Heart right ventricle (tissue), 16 donors: ENCODE measurements at regions not wholly inside any gene's neighbourhood (a gene's known extent, or its start where the extent isn't known, plus 50 kb on each side); places are given as distances from the start of the nearest gene placed in this dataset.

Source experiments
- ATAC-seq, 8 donors: fragments of 200-7000 bp; cut with Tn5 transposase; one replicate each; pipeline ENCODE4 v1.9.1; 2020; ENCODE audit warnings: mild to moderate bottlenecking in 8 of 8, moderate library complexity in 8 of 8, moderate number of reproducible peaks in 1 of 8
- DNase-seq, 2 donors: peaks; one replicate each; pipeline ENCODE4 v3.0.0-alpha.2; 2020
- H3K27ac ChIP-seq, 10 donors: fragments of 200-600 bp; sonication (generic) in 2 of 10; one replicate each; pipeline versions ENCODE4 v1.5.0 to v1.8.0; 2020 to 2022; ENCODE audit warnings: mild to moderate bottlenecking in 3 of 10
- H3K27me3 ChIP-seq, 7 donors: fragments of 200-600 bp; one replicate each; pipeline ENCODE4 v1.8.0; 2021 to 2022; ENCODE audit warnings: mild to moderate bottlenecking in 2 of 7
- H3K36me3 ChIP-seq, 9 donors: fragments of 200-600 bp; sonication (generic) in 1 of 9; one replicate each; pipeline versions ENCODE4 v1.5.0 to v1.8.0; 2020 to 2022; ENCODE audit warnings: mild to moderate bottlenecking in 2 of 9
- H3K4me1 ChIP-seq, 9 donors: fragments of 200-600 bp; sonication (generic) in 1 of 9; one replicate each; pipeline versions ENCODE4 v1.5.0 to v1.8.0; 2020 to 2022; ENCODE audit warnings: mild to moderate bottlenecking in 4 of 9
- H3K4me3 ChIP-seq, 10 donors: fragments of 200-600 bp; sonication (generic) in 2 of 10; one replicate each; pipeline versions ENCODE4 v1.5.0 to v1.8.0; 2020 to 2022; ENCODE audit warnings: mild to moderate bottlenecking in 7 of 10, moderate library complexity in 2 of 10
- H3K9me3 ChIP-seq, 11 donors: fragments of 200-600 bp in 10 of 11; sonication (generic) in 2 of 11; one replicate each; pipeline versions ENCODE4 v1.5.0 to v1.8.0; 2013 to 2022; ENCODE audit warnings: mild to moderate bottlenecking in 2 of 11, control low read depth in 1 of 11, moderate library complexity in 1 of 11
- CTCF ChIP-seq, 9 donors: fragments of 200-600 bp; sonication (generic) in 2 of 9; IDR thresholded peaks; one replicate each; pipeline versions ENCODE4 v1.5.0 to v1.8.0; 2021 to 2022; ENCODE audit warnings: antibody characterized with exemption in 9 of 9, mild to moderate bottlenecking in 5 of 9, moderate library complexity in 1 of 9
- WGBS, 2 donors: extraction: QIAGEN DNeasy Blood & Tissue Kit; methylation state at CpG; one replicate each; pipeline ENCODE4 v1.1.7; 2013; ENCODE audit warnings: inconsistent platforms in 1 of 2; 5-methylcytosine and 5-hydroxymethylcytosine counted together
- intact Hi-C, 10 donors: fragments of 100-400 bp; cut with DNase I; formaldehyde crosslinking; loops; one replicate each; pipeline versions ENCODE4 v1.11.1 to v1.14.2; 2022
- donor health status: Arrhythmogenic right ventricular cardiomyopathy.
- donor health status: ischemic (EF 13 %, LVEDD 7.1; RV severe dilation, severe dysfunction).
- donor health status: healthy with polysubstance abuse.
- donor health status: DM: no; HTN: yes; CAD: no.
- donor health status: DM: no; HTN: no; CAD: no.
- donor health status: ischemic (EF 25% LVEDD 6.9; RV normal size, moderate dysfunction).
- donor health status: ischemic (EF 25% LVEDD 5.7; RV mildly dilated, moderate dysfunction).
- donor health status: healthy.
- donor health status: DM: yes; HTN: yes; CAD: no.
- donor health status: Ischemic cardiomyopathy.
- donor health status: ischemic (EF 35%, LVEDD 5.7; RV mildly dilated, moderate dysfunction).
- donor health status: nonischemic (EF 11% LVEDD 7.7; RV severe dilation, severe dysfunction).
- donor health status: DM: yes; HTN: yes; CAD: no.
- donor health status: PGD.
- donor health status: ischemic (EF 29% LVEDD 5.4; RV normal size, mild dysfunction).
- donor health status: nonischemic (EF 23%, LVEDD 6.1; RV moderate dilation, normal function).

GRCh38 chr4:28558895-28559294 lies 1698.3 kb downstream of the STIM2 start:
- no peak overlapping the region for H3K27ac ChIP-seq
- no peaks in the 10 kb centered on the region for H3K9me3 ChIP-seq
- H3K36me3 ChIP-seq: no peaks in the 10 kb centered on the region
- no peak for TF ChIP-seq CTCF (IDR thresholded peaks at IDR 0.05)
- H3K4me3 ChIP-seq: no peak overlapping the region
- H3K4me1 ChIP-seq: no peaks in the 10 kb centered on the region
- no peaks in the 10 kb centered on the region for H3K27me3 ChIP-seq
- DNase-seq (no peak), ATAC-seq (no peak)
- 72 to 80% methylated on average over 2 of the region's 2 CpGs for WGBS, 2 donors
- intact Hi-C loops: no loop called here

GRCh38 chr4:28562913-28563312 lies 1702.3 kb downstream of the STIM2 start:
- Histone ChIP-seq H3K27me3 (no peaks in the 10 kb centered on the region), H3K4me3 (no peak overlapping the region), H3K27ac (no peak overlapping the region), H3K9me3 (peaks cover 0 to 9% (median 0%) of the 10 kb centered on the region in 11 donors), H3K4me1 (no peaks in the 10 kb centered on the region), H3K36me3 (no peaks in the 10 kb centered on the region)
- intact Hi-C loops: no loop called here
- no peak for ATAC-seq
- WGBS, 2 donors: 70 to 72% methylated on average over 1 of the region's 4 CpGs
- no peak for DNase-seq
- no peak for TF ChIP-seq CTCF (IDR thresholded peaks at IDR 0.05)

- ATAC-seq: no peak
- H3K36me3 ChIP-seq: no peaks in the 10 kb centered on the region
- H3K4me3 ChIP-seq: no peak overlapping the region
- H3K4me1 ChIP-seq: no peaks in the 10 kb centered on the region
- WGBS, 2 donors: 61 to 70% methylated on average over 2 of the region's 2 CpGs
- intact Hi-C loops: no loop called here
- H3K27ac ChIP-seq: no peak overlapping the region
- no peaks in the 10 kb centered on the region for H3K27me3 ChIP-seq
- DNase-seq: no peak
- H3K9me3 ChIP-seq: peaks cover 0 to 17% (median 0%) of the 10 kb centered on the region in 11 donors
- TF ChIP-seq CTCF (IDR thresholded peaks at IDR 0.05): no peak
These were observed 1704.8 kb downstream of the STIM2 start for GRCh38 chr4:28565396-28565795.

GRCh38 chr4:28600958-28601357 lies 1740.3 kb downstream of the STIM2 start:
- H3K36me3 ChIP-seq: no peaks in the 10 kb centered on the region
- H3K9me3 ChIP-seq: peaks cover 0 to 2% (median 0%) of the 10 kb centered on the region in 11 donors
- intact Hi-C loops: no loop called here
- no peak overlapping the region for H3K27ac ChIP-seq
- TF ChIP-seq CTCF (IDR thresholded peaks at IDR 0.05): no peak
- H3K4me1 ChIP-seq: no peaks in the 10 kb centered on the region
- H3K27me3 ChIP-seq: no peaks in the 10 kb centered on the region
- WGBS, 2 donors: 82 to 86% methylated on average over 2 of the region's 2 CpGs
- DNase-seq: no peak
- ATAC-seq: no peak
- no peak overlapping the region for H3K4me3 ChIP-seq

GRCh38 chr4:28621591-28621990 lies 1761.0 kb downstream of the STIM2 start:
- H3K9me3 ChIP-seq: peaks cover 0 to 9% (median 0%) of the 10 kb centered on the region in 11 donors
- WGBS, 2 donors: 57 to 76% methylated on average over 3 of the region's 3 CpGs
- intact Hi-C loops: no loop called here

More at GRCh38 chr4:28621591-28621990, 1761.0 kb downstream of the STIM2 start:
- no peaks in the 10 kb centered on the region for H3K4me1 ChIP-seq
- no peak for TF ChIP-seq CTCF (IDR thresholded peaks at IDR 0.05)
- no peak overlapping the region for H3K4me3 ChIP-seq
- ATAC-seq (no peak), DNase-seq (no peak)
- no peak overlapping the region for H3K27ac ChIP-seq
- H3K27me3 ChIP-seq: no peaks in the 10 kb centered on the region
- no peaks in the 10 kb centered on the region for H3K36me3 ChIP-seq
